ENCODE measurements at regions not wholly inside any gene's neighbourhood (a gene's known extent, or its start where the extent isn't known, plus 50 kb on each side); places are given as distances from the start of the nearest gene placed in this dataset.

GRCh38 chr2:128949360-128949759, 630.7 kb upstream of the HS6ST1 start:
- TF ChIP-seq CTCF (IDR thresholded peaks at IDR 0.05): no peak
- no peak for TF ChIP-seq POLR2A (IDR thresholded peaks at IDR 0.05)
